Fibroblast of mammary gland (primary cell): ENCODE measurements at regions not wholly inside any gene's neighbourhood (a gene's known extent, or its start where the extent isn't known, plus 50 kb on each side); places are given as distances from the start of the nearest gene placed in this dataset.

Experiments
- DNase-seq: peaks from one replicate; pipeline ENCODE4 v3.0.0-alpha.2; 2010; ENCODE audit warnings: low read depth
- H3K4me3 ChIP-seq: 2 replicates; pipeline ENCODE4 v1.5.1; 2011; ENCODE audit warnings: low read depth, mild to moderate bottlenecking, low read length, moderate library complexity; ENCODE audit not compliant: control insufficient read depth
- TF ChIP-seq, protein P1 (sequence below): conservative IDR thresholded peaks from 2 replicates; pipeline ENCODE4 v1.5.1; 2011; ENCODE audit warnings: low read depth, low read length, inconsistent platforms; ENCODE audit not compliant: control insufficient read depth, insufficient read depth

DNA sequence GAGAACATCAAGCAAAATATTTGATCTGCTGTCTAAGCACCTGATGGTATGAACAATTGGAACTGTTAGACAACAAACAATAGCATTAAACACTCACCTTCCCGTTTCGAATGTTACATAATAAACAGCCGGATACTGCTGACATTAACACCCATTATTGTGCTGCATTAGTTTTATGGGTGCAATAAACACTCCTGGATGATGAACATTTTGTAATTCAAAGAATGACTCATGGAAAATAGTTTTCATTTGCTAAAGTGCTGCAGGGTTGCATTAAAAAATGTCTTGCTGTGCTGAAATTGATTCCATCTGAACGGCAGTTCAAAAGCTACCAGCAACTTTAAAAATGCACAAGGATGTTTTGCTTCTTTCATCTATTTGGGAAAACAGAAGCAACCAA lies 100.8 kb upstream of the SORBS2 start:
- peak; percentile 8 for DNase-seq
- TF ChIP-seq, protein P1, sequence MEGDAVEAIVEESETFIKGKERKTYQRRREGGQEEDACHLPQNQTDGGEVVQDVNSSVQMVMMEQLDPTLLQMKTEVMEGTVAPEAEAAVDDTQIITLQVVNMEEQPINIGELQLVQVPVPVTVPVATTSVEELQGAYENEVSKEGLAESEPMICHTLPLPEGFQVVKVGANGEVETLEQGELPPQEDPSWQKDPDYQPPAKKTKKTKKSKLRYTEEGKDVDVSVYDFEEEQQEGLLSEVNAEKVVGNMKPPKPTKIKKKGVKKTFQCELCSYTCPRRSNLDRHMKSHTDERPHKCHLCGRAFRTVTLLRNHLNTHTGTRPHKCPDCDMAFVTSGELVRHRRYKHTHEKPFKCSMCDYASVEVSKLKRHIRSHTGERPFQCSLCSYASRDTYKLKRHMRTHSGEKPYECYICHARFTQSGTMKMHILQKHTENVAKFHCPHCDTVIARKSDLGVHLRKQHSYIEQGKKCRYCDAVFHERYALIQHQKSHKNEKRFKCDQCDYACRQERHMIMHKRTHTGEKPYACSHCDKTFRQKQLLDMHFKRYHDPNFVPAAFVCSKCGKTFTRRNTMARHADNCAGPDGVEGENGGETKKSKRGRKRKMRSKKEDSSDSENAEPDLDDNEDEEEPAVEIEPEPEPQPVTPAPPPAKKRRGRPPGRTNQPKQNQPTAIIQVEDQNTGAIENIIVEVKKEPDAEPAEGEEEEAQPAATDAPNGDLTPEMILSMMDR = no peak
- no peak overlapping the region for H3K4me3 ChIP-seq

DNA sequence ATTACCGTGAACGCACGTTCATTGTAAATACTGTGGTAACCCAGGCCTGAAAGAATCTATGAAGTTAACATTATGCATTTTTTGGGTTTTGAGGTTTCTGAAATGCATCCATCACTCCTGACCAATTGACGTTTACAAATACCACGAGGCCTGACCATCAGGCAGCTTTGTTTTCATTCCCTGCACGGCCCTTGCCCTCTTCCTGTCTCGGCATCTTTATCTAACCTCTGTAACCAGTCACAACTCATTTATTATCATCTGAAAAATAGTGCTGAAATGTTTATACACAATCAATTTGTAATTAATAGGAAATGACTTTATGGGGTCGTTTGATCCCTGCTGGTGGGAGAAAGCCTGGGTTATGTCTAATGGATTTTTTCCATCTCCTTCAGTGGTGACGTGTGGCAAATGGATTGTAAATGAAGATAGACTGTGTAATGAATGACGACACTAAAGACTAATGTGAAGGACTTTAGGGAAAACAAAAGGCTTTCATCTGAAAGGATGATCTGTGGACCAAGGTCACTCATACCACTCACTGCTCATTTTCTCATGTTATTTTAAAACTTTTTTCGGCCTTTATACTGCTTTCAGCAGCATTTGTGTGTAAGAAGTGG lies 102.7 kb upstream of the SORBS2 start:
- peak; percentile 10 for DNase-seq
- TF ChIP-seq, protein P1 = no peak
- no peak overlapping the region for H3K4me3 ChIP-seq

DNA sequence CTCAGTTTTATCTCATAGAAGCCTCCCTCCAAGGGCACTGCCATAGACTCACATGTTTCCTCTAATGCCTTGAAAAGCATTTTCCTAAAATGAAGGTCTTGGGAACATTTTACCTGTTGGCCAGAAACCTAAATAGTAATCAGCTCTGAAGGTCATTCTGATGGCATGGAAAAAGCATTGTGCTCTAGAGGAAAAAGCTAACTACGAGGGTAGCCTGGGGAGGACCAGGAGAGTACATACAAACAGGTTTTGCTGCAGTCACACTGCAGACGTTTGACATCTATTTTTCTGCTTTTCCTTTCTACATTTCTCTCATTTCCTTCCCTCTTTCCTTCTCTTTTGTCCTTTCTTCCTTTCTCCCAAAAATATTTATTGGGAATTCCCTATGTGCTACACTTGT lies 103.3 kb upstream of the SORBS2 start:
- H3K4me3 ChIP-seq = no peak overlapping the region
- no peak for DNase-seq
- TF ChIP-seq, protein P1 = no peak

DNA sequence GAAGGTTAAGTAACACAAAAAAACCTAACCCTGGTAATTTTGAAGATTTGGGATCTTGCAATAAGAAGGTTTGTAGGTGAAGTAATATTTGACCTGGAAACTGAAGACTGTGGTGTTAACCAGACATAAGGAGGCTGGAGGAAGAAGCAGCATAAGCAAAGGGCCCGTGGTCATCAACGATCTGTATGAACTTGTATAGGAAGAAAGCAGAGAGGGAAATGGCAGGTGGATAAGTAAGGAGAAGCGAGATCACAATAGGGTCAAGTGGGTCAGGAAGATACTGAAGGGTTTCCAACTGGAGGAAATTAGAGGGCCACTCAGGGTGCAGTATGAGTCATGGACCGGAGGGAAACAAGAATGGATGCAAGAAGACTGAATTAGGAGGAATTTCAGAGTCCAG lies 103.8 kb upstream of the SORBS2 start:
- TF ChIP-seq, protein P1 = no peak
- no peak for DNase-seq

DNA sequence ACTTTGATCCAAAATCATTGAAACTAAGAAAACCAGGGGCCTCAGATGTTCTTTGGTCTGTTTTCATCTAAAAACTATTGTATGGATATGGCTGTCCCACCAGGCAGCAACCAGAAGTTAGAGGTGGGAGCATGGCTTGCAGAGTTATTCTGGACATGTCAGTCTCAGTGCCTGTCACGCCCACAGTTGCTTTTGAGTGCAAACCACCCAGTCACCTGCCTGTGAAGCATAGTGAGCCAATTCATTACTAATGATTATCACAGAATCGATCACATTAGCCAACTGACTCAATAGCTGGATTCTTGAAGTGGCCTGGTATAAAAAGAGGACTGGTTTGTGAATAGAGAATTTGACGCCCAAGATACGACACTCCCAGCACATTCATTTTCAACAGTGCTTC lies 104.2 kb upstream of the SORBS2 start:
- TF ChIP-seq, protein P1 = no peak
- H3K4me3 ChIP-seq = no peak overlapping the region
- DNase-seq = no peak

More for the DNA sequence above, 103.8 kb upstream of the SORBS2 start:
- no peak overlapping the region for H3K4me3 ChIP-seq

DNA sequence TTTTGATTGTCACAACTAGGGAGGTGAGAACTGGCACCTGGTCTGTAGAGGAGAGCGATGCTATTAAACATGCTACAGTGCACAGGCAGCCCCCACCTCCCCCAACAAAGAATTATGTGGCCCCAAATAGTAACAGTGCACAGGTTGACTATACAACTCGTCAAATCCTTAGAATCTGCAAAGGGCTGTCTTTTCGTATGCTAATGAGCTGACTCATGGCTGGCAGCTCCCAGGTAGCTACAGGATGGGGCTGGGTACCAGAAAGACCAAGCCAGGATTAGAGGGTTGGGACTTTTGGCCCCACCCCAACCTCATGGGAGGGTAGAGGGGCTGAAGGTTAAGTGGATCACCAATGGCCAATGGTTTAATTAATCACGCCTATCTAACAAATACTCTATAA lies 104.7 kb upstream of the SORBS2 start:
- TF ChIP-seq, protein P1 = no peak
- no peak for DNase-seq
- H3K4me3 ChIP-seq = no peak overlapping the region

DNA sequence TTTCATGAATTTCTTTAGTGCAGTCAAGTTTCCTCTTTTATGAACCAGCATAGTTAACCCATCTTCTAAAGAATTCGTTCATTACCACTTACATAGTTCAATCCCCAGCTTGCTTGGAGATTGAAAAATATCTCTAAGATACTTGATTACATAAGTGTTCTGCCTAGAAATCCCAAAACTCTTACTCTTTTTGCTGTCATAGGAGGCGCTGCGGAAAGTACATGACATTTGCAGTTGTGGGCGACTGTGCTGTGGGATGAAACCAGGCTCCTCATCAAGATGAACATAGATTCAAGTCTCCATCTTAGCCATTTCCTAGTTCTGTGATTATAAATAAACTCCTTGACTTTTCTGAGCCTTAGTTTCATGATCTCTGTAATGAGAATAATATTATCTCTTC lies 107.1 kb upstream of the SORBS2 start:
- DNase-seq = no peak
- H3K4me3 ChIP-seq = no peak overlapping the region
- TF ChIP-seq, protein P1 = no peak
